H9 (cell line): ENCODE measurements at regions not wholly inside any gene's neighbourhood (a gene's known extent, or its start where the extent isn't known, plus 50 kb on each side); places are given as distances from the start of the nearest gene placed in this dataset.

Experiments used
- DNase-seq: peaks from one replicate; pipeline ENCODE4 v3.0.0-alpha.2; 2017
- H2AFZ ChIP-seq: one replicate; pipeline ENCODE4 v1.6.1; 2013; ENCODE audit warnings: mild to moderate bottlenecking, low read length, control low read depth, moderate library complexity
- H2AK5ac ChIP-seq: 2 replicates; pipeline ENCODE4 v1.6.1; 2013; ENCODE audit warnings: low read length, control low read depth, mixed read lengths; ENCODE audit not compliant: insufficient read length
- H2BK120ac ChIP-seq: one replicate; pipeline ENCODE4 v1.6.1; 2013; ENCODE audit warnings: low read depth, mild to moderate bottlenecking, low read length, control low read depth, inconsistent platforms; ENCODE audit not compliant: poor library complexity, severe bottlenecking
- H2BK12ac ChIP-seq: 2 replicates; pipeline ENCODE4 v1.6.1; 2013; ENCODE audit warnings: low read length, control low read depth, mixed read lengths, low read depth; ENCODE audit not compliant: insufficient read length
- H2BK15ac ChIP-seq: 2 replicates; pipeline ENCODE4 v1.6.1; 2013; ENCODE audit warnings: low read depth, low read length, control low read depth
- H2BK20ac ChIP-seq: one replicate; pipeline ENCODE4 v1.6.1; 2013; ENCODE audit warnings: low read depth, mild to moderate bottlenecking, low read length, control low read depth, inconsistent platforms; ENCODE audit not compliant: poor library complexity, severe bottlenecking
- H2BK5ac ChIP-seq: 2 replicates; pipeline ENCODE4 v1.6.1; 2013; ENCODE audit warnings: low read length, control low read depth, mixed read lengths; ENCODE audit not compliant: insufficient read length
- H3K14ac ChIP-seq: 2 replicates; pipeline ENCODE4 v1.6.1; 2013; ENCODE audit warnings: low read length, control low read depth; ENCODE audit not compliant: insufficient read depth
- H3K18ac ChIP-seq: 2 replicates; pipeline ENCODE4 v1.6.1; 2013; ENCODE audit warnings: low read depth, mild to moderate bottlenecking, mixed read lengths, low read length, control low read depth; ENCODE audit not compliant: insufficient read length
- H3K23ac ChIP-seq: 2 replicates; pipeline ENCODE4 v1.6.1; 2013; ENCODE audit warnings: low read length, control low read depth, mixed read lengths, low read depth; ENCODE audit not compliant: insufficient read length
- H3K23me2 ChIP-seq: 2 replicates; pipeline ENCODE4 v1.6.1; 2013; ENCODE audit warnings: low read depth, mild to moderate bottlenecking, mixed read lengths, low read length, control low read depth; ENCODE audit not compliant: insufficient read length, poor library complexity, severe bottlenecking
- H3K27ac ChIP-seq: 2 replicates; pipeline ENCODE4 v1.5.1; 2013; ENCODE audit warnings: low read length, control low read depth, mixed read lengths, low read depth; ENCODE audit not compliant: insufficient read length
- H3K27me3 ChIP-seq: 2 replicates; pipeline ENCODE4 v1.6.1; 2013; ENCODE audit warnings: low read length, control low read depth, inconsistent platforms; ENCODE audit not compliant: insufficient read depth
- H3K4ac ChIP-seq: 2 replicates; pipeline ENCODE4 v1.6.1; 2013; ENCODE audit warnings: low read depth, mild to moderate bottlenecking, control low read depth, inconsistent platforms, low read length, moderate library complexity
- H3K4me1 ChIP-seq: 2 replicates; pipeline ENCODE4 v1.6.1; 2013; ENCODE audit warnings: low read length, control low read depth, inconsistent platforms; ENCODE audit not compliant: insufficient read depth
- H3K4me2 ChIP-seq: 2 replicates; pipeline ENCODE4 v1.6.1; 2013; ENCODE audit warnings: low read length, control low read depth, mixed read lengths; ENCODE audit not compliant: insufficient read length, insufficient read depth
- H3K56ac ChIP-seq: 2 replicates; pipeline ENCODE4 v1.6.1; 2013; ENCODE audit warnings: low read depth, mild to moderate bottlenecking, mixed read lengths, low read length, control low read depth; ENCODE audit not compliant: insufficient read length
- H3K79me1 ChIP-seq: 2 replicates; pipeline ENCODE4 v1.6.1; 2013; ENCODE audit warnings: low read depth, mild to moderate bottlenecking, moderate library complexity, low read length, control low read depth, inconsistent platforms; ENCODE audit not compliant: insufficient read depth, poor library complexity, severe bottlenecking
- H3K79me2 ChIP-seq: 2 replicates; pipeline ENCODE4 v1.6.1; 2013; ENCODE audit warnings: low read length, control low read depth, inconsistent platforms; ENCODE audit not compliant: insufficient read depth
- H3K9ac ChIP-seq: 2 replicates; pipeline ENCODE4 v1.6.1; 2013; ENCODE audit warnings: low read length, control low read depth, mixed read lengths; ENCODE audit not compliant: insufficient read length; ENCODE audit errors: extremely low read depth
- H3K9me3 ChIP-seq: one replicate; pipeline ENCODE4 v1.6.1; 2013; ENCODE audit warnings: low read depth, low read length, inconsistent platforms; ENCODE audit not compliant: control insufficient read depth
- H3T11ph ChIP-seq: one replicate; pipeline ENCODE4 v1.6.1; 2013; ENCODE audit warnings: mild to moderate bottlenecking, low read length, control low read depth, inconsistent platforms
- H4K20me1 ChIP-seq: one replicate; pipeline ENCODE4 v1.6.1; 2013; ENCODE audit not compliant: control insufficient read depth, insufficient read length, insufficient read depth
- H4K5ac ChIP-seq: 2 replicates; pipeline ENCODE4 v1.6.1; 2013; ENCODE audit warnings: low read depth, mild to moderate bottlenecking, mixed read lengths, low read length, control low read depth; ENCODE audit not compliant: insufficient read length
- H4K8ac ChIP-seq: replicated peaks from 2 replicates; pipeline ENCODE4 v1.6.1; 2013; ENCODE audit warnings: low read length, control low read depth, mixed read lengths, low read depth; ENCODE audit not compliant: insufficient read length
- H4K91ac ChIP-seq: 2 replicates; pipeline ENCODE4 v1.6.1; 2013; ENCODE audit warnings: low read depth, mild to moderate bottlenecking, moderate library complexity, mixed read lengths, low read length, control low read depth; ENCODE audit not compliant: insufficient read length
- H3K27ac Mint-ChIP-seq, 3 experiments: 2 replicates in 2 of 3; 3 replicates in 1 of 3; pipeline ENCODE4 v1.8.0; 2020 to 2021; ENCODE audit warnings: mixed read lengths in 3 of 3, mild to moderate bottlenecking in 1 of 3, moderate library complexity in 1 of 3
- H3K27me3 Mint-ChIP-seq: 2 replicates; pipeline ENCODE4 v1.8.0; 2021; ENCODE audit warnings: low read depth, mild to moderate bottlenecking, moderate library complexity, mixed read lengths
- H3K36me3 Mint-ChIP-seq, 3 experiments: 2 replicates in 2 of 3; 3 replicates in 1 of 3; pipeline ENCODE4 v1.8.0; 2020 to 2021; ENCODE audit warnings: low read depth in 3 of 3, mixed read lengths in 3 of 3; ENCODE audit not compliant: insufficient read depth in 1 of 3
- H3K4me1 Mint-ChIP-seq, 2 experiments: 2 replicates each; pipeline ENCODE4 v1.8.0; 2020; ENCODE audit warnings: mixed read lengths in 2 of 2
- H3K4me3 Mint-ChIP-seq, 2 experiments: 2 replicates in 1 of 2; 3 replicates in 1 of 2; pipeline ENCODE4 v1.8.0; 2020 to 2021; ENCODE audit warnings: mild to moderate bottlenecking in 2 of 2, mixed read lengths in 2 of 2, moderate library complexity in 1 of 2
- H3K9me3 Mint-ChIP-seq, 2 experiments: 2 replicates in 1 of 2; 3 replicates in 1 of 2; pipeline ENCODE4 v1.8.0; 2020; ENCODE audit warnings: mild to moderate bottlenecking in 2 of 2, mixed read lengths in 2 of 2, moderate library complexity in 1 of 2
- WGBS: extraction: QIAGEN DNeasy Blood & Tissue Kit; methylation state at CpG from one replicate; pipeline ENCODE4 v1.1.7; 2013; ENCODE audit warnings: missing lambda C conversion rate, low lambda C conversion rate, mixed read lengths; ENCODE audit not compliant: insufficient read length; ENCODE audit errors: extremely low coverage; 5-methylcytosine and 5-hydroxymethylcytosine counted together
- TF ChIP-seq, protein P1 (sequence below): fragments of 200-600 bp; sonication (generic); conservative IDR thresholded peaks from 3 replicates; pipeline ENCODE4 v1.8.0; 2021; ENCODE audit warnings: antibody characterized with exemption, mild to moderate bottlenecking

DNA sequence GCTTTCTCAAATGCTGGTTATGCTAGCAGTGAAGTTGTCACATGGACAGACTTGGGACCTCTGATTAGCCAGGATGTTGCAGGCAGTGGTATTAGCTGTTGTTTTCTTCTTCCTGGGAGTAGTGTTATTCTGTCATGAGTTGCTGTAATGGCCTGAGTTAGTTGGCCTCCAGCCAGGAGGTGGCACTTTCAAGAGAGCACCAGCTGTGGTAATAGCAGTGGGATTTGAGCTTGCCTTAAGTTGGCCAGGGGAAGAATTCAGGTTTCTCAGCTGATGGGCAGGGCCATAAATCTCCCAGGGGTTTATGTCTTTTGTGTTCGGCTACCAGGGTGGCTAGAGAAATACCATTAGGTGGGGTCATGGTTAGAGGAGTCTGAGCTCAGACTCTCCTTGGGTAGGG is 132.6 kb downstream of the GLUD2 start:
- Histone ChIP-seq H3K23ac (no peak overlapping the region), H3K18ac (no peak overlapping the region), H3K79me2 (no peaks in the 10 kb centered on the region), H3K23me2 (no peaks in the 10 kb centered on the region), H3K14ac (no peak overlapping the region), H3K56ac (no peak overlapping the region), H3T11ph (no peak overlapping the region), H3K4me2 (no peak overlapping the region), H2BK5ac (no peak overlapping the region), H2BK12ac (no peak overlapping the region), H2BK15ac (no peak overlapping the region), H3K9ac (no peak overlapping the region), H2AFZ (no peak overlapping the region), H4K5ac (no peak overlapping the region), H3K4ac (no peak overlapping the region), H3K27ac (no peak overlapping the region), H4K20me1 (no peaks in the 10 kb centered on the region), H3K79me1 (no peaks in the 10 kb centered on the region), H2AK5ac (no peak overlapping the region), H4K8ac (no peak overlapping the region), H3K9me3 (peaks cover 48% of the 10 kb centered on the region), H2BK20ac (no peak overlapping the region), H4K91ac (no peak overlapping the region), H2BK120ac (no peak overlapping the region), H3K27me3 (no peaks in the 10 kb centered on the region), H3K4me1 (no peaks in the 10 kb centered on the region)
- no peak overlapping the region for H3K27ac Mint-ChIP-seq
- peaks cover 82 to 86% of the 10 kb centered on the region in 2 experiments for H3K9me3 Mint-ChIP-seq
- TF ChIP-seq, protein P1, sequence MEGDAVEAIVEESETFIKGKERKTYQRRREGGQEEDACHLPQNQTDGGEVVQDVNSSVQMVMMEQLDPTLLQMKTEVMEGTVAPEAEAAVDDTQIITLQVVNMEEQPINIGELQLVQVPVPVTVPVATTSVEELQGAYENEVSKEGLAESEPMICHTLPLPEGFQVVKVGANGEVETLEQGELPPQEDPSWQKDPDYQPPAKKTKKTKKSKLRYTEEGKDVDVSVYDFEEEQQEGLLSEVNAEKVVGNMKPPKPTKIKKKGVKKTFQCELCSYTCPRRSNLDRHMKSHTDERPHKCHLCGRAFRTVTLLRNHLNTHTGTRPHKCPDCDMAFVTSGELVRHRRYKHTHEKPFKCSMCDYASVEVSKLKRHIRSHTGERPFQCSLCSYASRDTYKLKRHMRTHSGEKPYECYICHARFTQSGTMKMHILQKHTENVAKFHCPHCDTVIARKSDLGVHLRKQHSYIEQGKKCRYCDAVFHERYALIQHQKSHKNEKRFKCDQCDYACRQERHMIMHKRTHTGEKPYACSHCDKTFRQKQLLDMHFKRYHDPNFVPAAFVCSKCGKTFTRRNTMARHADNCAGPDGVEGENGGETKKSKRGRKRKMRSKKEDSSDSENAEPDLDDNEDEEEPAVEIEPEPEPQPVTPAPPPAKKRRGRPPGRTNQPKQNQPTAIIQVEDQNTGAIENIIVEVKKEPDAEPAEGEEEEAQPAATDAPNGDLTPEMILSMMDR, result no peak
- peaks cover 9 to 15% (median 11%) of the 10 kb centered on the region in 3 experiments; a peak in 5 of 7 replicates for H3K36me3 Mint-ChIP-seq
- peaks cover 2% of the 10 kb centered on the region; the same call in 1 of the 2 replicates for H3K27me3 Mint-ChIP-seq
- DNase-seq, result no peak
- no peak overlapping the region for H3K4me3 Mint-ChIP-seq
- no peaks in the 10 kb centered on the region for H3K4me1 Mint-ChIP-seq
- no CpG with 5 or more reads among the region's 1 CpG for WGBS
